Prostate gland (tissue), 2 donors: ENCODE measurements at regions not wholly inside any gene's neighbourhood (a gene's known extent, or its start where the extent isn't known, plus 50 kb on each side); places are given as distances from the start of the nearest gene placed in this dataset.

Experiments used
- POLR2A ChIP-seq: fragments of 450-650 bp; IDR thresholded peaks from one replicate; pipeline ENCODE4 v1.6.1; 2016; ENCODE audit warnings: antibody characterized with exemption, mild to moderate bottlenecking
- TF ChIP-seq, protein P1 (sequence below), 4 experiments: fragments of 200-600 bp in 2 of 4; fragments of 450-650 bp in 2 of 4; sonication (generic) in 2 of 4; IDR thresholded peaks; 1 replicate in 3 of 4; 2 replicates in 1 of 4; pipeline ENCODE4 v1.5.1; 2016 to 2019; ENCODE audit warnings: antibody characterized with exemption in 4 of 4, mild to moderate bottlenecking in 2 of 4, moderate library complexity in 2 of 4

DNA sequence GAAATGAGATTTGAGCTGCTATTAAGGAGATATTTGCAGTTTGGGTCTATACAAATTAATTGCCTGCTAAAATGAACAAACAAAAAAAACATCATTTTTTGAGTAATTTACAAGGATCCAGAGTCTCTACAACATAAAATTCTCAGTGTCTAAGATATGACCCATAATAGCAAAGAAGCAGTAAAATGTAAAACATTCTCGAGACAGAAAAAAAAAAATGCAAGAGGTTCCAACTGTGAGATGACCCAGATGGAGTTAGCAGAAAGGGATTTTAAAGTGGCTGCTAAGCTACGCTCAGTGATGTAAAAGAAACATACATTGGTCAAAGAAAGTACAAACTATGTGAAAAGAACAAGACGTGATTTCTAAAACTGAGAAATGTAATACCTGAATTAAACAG, 471.0 kb downstream of the SH2D4B start:
- TF ChIP-seq POLR2A = no peak
- TF ChIP-seq, protein P1, sequence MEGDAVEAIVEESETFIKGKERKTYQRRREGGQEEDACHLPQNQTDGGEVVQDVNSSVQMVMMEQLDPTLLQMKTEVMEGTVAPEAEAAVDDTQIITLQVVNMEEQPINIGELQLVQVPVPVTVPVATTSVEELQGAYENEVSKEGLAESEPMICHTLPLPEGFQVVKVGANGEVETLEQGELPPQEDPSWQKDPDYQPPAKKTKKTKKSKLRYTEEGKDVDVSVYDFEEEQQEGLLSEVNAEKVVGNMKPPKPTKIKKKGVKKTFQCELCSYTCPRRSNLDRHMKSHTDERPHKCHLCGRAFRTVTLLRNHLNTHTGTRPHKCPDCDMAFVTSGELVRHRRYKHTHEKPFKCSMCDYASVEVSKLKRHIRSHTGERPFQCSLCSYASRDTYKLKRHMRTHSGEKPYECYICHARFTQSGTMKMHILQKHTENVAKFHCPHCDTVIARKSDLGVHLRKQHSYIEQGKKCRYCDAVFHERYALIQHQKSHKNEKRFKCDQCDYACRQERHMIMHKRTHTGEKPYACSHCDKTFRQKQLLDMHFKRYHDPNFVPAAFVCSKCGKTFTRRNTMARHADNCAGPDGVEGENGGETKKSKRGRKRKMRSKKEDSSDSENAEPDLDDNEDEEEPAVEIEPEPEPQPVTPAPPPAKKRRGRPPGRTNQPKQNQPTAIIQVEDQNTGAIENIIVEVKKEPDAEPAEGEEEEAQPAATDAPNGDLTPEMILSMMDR (IDR thresholded peaks at IDR 0.05) = no peak
